Breast epithelium (tissue), 4 donors: ENCODE measurements at regions not wholly inside any gene's neighbourhood (a gene's known extent, or its start where the extent isn't known, plus 50 kb on each side); places are given as distances from the start of the nearest gene placed in this dataset.

Experiments used
- DNase-seq, 2 donors: peaks; one replicate each; pipeline ENCODE4 v3.0.0-alpha.2; 2019; ENCODE audit warnings: low spot score in 2 of 2
- H3K27ac ChIP-seq, 2 donors: fragments of 200-600 bp; sonication (generic) in 1 of 2; one replicate each; pipeline ENCODE4 v1.5.1; 2016 to 2019; ENCODE audit warnings: mild to moderate bottlenecking in 1 of 2
- H3K27me3 ChIP-seq, 2 donors: fragments of 200-600 bp; sonication (generic) in 1 of 2; one replicate each; pipeline versions ENCODE4 v1.5.1 to v1.6.0; 2017 to 2019; ENCODE audit warnings: control low read depth in 1 of 2, mild to moderate bottlenecking in 1 of 2
- H3K36me3 ChIP-seq: fragments of 200-600 bp; one replicate; pipeline ENCODE4 v1.5.1; 2019
- H3K4me1 ChIP-seq, 2 donors: fragments of 200-600 bp; sonication (generic); one replicate each; pipeline ENCODE4 v1.5.1; 2016 to 2019; ENCODE audit warnings: control low read depth in 1 of 2
- H3K4me3 ChIP-seq, 3 donors: fragments of 200-600 bp; sonication (generic); 1 replicate in 2 of 3; 2 replicates in 1 of 3; pipeline ENCODE4 v1.5.1; 2016 to 2019; ENCODE audit warnings: mild to moderate bottlenecking in 3 of 3, moderate library complexity in 2 of 3
- H3K9me3 ChIP-seq, 2 donors: fragments of 200-600 bp; sonication (generic) in 1 of 2; one replicate each; pipeline ENCODE4 v1.5.1; 2016 to 2019; ENCODE audit warnings: control low read depth in 1 of 2
- CTCF ChIP-seq, 3 donors: fragments of 450-650 bp; IDR thresholded peaks; one replicate each; pipeline ENCODE4 v1.5.1; 2016 to 2017; ENCODE audit warnings: antibody characterized with exemption in 3 of 3, mild to moderate bottlenecking in 3 of 3, moderate library complexity in 3 of 3
- POLR2A ChIP-seq: fragments of 450-650 bp; IDR thresholded peaks from one replicate; pipeline ENCODE4 v1.6.1; 2016; ENCODE audit warnings: antibody characterized with exemption, mild to moderate bottlenecking, moderate library complexity
- POLR2AphosphoS5 ChIP-seq, 3 donors: sonication (generic); formaldehyde crosslinking; IDR thresholded peaks; one replicate each; pipeline ENCODE4 v1.6.1; 2017; ENCODE audit warnings: antibody characterized with exemption in 3 of 3
- intact Hi-C: fragments of 100-400 bp; cut with DNase I; formaldehyde crosslinking; loops from one replicate; pipeline ENCODE4 v1.15.1; 2023; ENCODE audit warnings: low total_unique reads

- no peaks in the 10 kb centered on the region for H3K4me1 ChIP-seq
- no peak overlapping the region for H3K27ac ChIP-seq
- no peak for TF ChIP-seq POLR2A
- no peak for TF ChIP-seq CTCF (IDR thresholded peaks at IDR 0.05)
- no peak for TF ChIP-seq POLR2AphosphoS5 (IDR thresholded peaks at IDR 0.05)
- no peaks in the 10 kb centered on the region for H3K36me3 ChIP-seq
- intact Hi-C loops, result no loop called here
- H3K4me3 ChIP-seq, result no peak overlapping the region
- no peak for DNase-seq
- H3K27me3 ChIP-seq, result no peaks in the 10 kb centered on the region
- no peaks in the 10 kb centered on the region for H3K9me3 ChIP-seq
Observed at GRCh38 chr5:4703931-4704458, 436.1 kb upstream of the ADAMTS16 start.

GRCh38 chr5:4704951-4705350, 435.2 kb upstream of the ADAMTS16 start:
- H3K27me3 ChIP-seq, result no peaks in the 10 kb centered on the region
- H3K36me3 ChIP-seq, result no peaks in the 10 kb centered on the region
- H3K4me1 ChIP-seq, result no peaks in the 10 kb centered on the region
- H3K27ac ChIP-seq, result no peak overlapping the region
- intact Hi-C loops, result no loop called here
- H3K9me3 ChIP-seq, result no peaks in the 10 kb centered on the region
- no peak for DNase-seq
- no peak for TF ChIP-seq POLR2A
- no peak for TF ChIP-seq CTCF (IDR thresholded peaks at IDR 0.05)
- TF ChIP-seq POLR2AphosphoS5 (IDR thresholded peaks at IDR 0.05), result no peak
- no peak overlapping the region for H3K4me3 ChIP-seq

GRCh38 chr5:4716781-4717180, 423.3 kb upstream of the ADAMTS16 start:
- Histone ChIP-seq H3K9me3 (no peaks in the 10 kb centered on the region), H3K36me3 (no peaks in the 10 kb centered on the region), H3K27ac (no peak overlapping the region), H3K4me3 (no peak overlapping the region), H3K4me1 (no peaks in the 10 kb centered on the region), H3K27me3 (no peaks in the 10 kb centered on the region)
- intact Hi-C loops, result no loop called here
- no peak for DNase-seq
- TF ChIP-seq POLR2AphosphoS5 (IDR thresholded peaks at IDR 0.05) (no peak), POLR2A (no peak), CTCF (IDR thresholded peaks at IDR 0.05) (no peak)

GRCh38 chr5:4717446-4717845, 422.7 kb upstream of the ADAMTS16 start:
- H3K9me3 ChIP-seq, result no peaks in the 10 kb centered on the region
- no peaks in the 10 kb centered on the region for H3K27me3 ChIP-seq
- no peak overlapping the region for H3K4me3 ChIP-seq
- no peaks in the 10 kb centered on the region for H3K4me1 ChIP-seq
- no peaks in the 10 kb centered on the region for H3K36me3 ChIP-seq
- no peak for DNase-seq
- TF ChIP-seq POLR2A (no peak), CTCF (IDR thresholded peaks at IDR 0.05) (no peak), POLR2AphosphoS5 (IDR thresholded peaks at IDR 0.05) (no peak)
- intact Hi-C loops, result no loop called here
- H3K27ac ChIP-seq, result no peak overlapping the region

- Histone ChIP-seq H3K27me3 (no peaks in the 10 kb centered on the region), H3K27ac (no peak overlapping the region), H3K9me3 (no peaks in the 10 kb centered on the region), H3K36me3 (no peaks in the 10 kb centered on the region), H3K4me3 (no peak overlapping the region), H3K4me1 (no peaks in the 10 kb centered on the region)
- TF ChIP-seq POLR2AphosphoS5 (IDR thresholded peaks at IDR 0.05) (no peak), POLR2A (no peak), CTCF (IDR thresholded peaks at IDR 0.05) (no peak)
- intact Hi-C loops, result loop anchor here (10.0 kb wide), 1 partner anchor 1006 kb away; no protein-coding TSS in a partner anchor
- DNase-seq, result no peak
Observed at GRCh38 chr5:4720831-4721230, 419.3 kb upstream of the ADAMTS16 start.
